ENCODE measurements at regions not wholly inside any gene's neighbourhood (a gene's known extent, or its start where the extent isn't known, plus 50 kb on each side); places are given as distances from the start of the nearest gene placed in this dataset.

- Mint-ChIP-seq H3K27ac (ENCODE audit: unreplicated experiment) (no peak overlapping the region), H3K27me3 (ENCODE audit: unreplicated experiment) (no peaks in the 10 kb centered on the region), H3K4me3 (ENCODE audit: unreplicated experiment) (no peak overlapping the region), H3K4me1 (ENCODE audit: low read depth, unreplicated experiment) (no peaks in the 10 kb centered on the region), H3K36me3 (ENCODE audit: unreplicated experiment) (no peaks in the 10 kb centered on the region), H3K9me3 (ENCODE audit: unreplicated experiment) (no peaks in the 10 kb centered on the region)
- no peak for DNase-seq
- TF ChIP-seq CTCF (IDR thresholded peaks at IDR 0.05; ENCODE audit: partially characterized antibody, unreplicated experiment): no peak
Measured at GRCh38 chr3:30331519-30331918, 274.9 kb upstream of the TGFBR2 start.

- Mint-ChIP-seq H3K27ac (ENCODE audit: unreplicated experiment) (no peak overlapping the region), H3K27me3 (ENCODE audit: unreplicated experiment) (no peaks in the 10 kb centered on the region), H3K4me1 (ENCODE audit: low read depth, unreplicated experiment) (no peaks in the 10 kb centered on the region)
Measured at GRCh38 chr3:30332196-30333021, 274.0 kb upstream of the TGFBR2 start.

GRCh38 chr3:30333143-30333542 is 273.3 kb upstream of the TGFBR2 start:
- no peak overlapping the region for H3K4me3 Mint-ChIP-seq (ENCODE audit: unreplicated experiment)
- no peak for TF ChIP-seq CTCF (IDR thresholded peaks at IDR 0.05; ENCODE audit: partially characterized antibody, unreplicated experiment)

More at GRCh38 chr3:30332196-30333021, 274.0 kb upstream of the TGFBR2 start:
- DNase-seq: no peak
- TF ChIP-seq CTCF (IDR thresholded peaks at IDR 0.05; ENCODE audit: partially characterized antibody, unreplicated experiment): no peak
- H3K9me3 Mint-ChIP-seq (ENCODE audit: unreplicated experiment): no peaks in the 10 kb centered on the region
- no peaks in the 10 kb centered on the region for H3K36me3 Mint-ChIP-seq (ENCODE audit: unreplicated experiment)
- H3K4me3 Mint-ChIP-seq (ENCODE audit: unreplicated experiment): no peak overlapping the region

GRCh38 chr3:30333903-30334302 is 272.5 kb upstream of the TGFBR2 start:
- H3K36me3 Mint-ChIP-seq (ENCODE audit: unreplicated experiment): no peaks in the 10 kb centered on the region
- no peaks in the 10 kb centered on the region for H3K4me1 Mint-ChIP-seq (ENCODE audit: low read depth, unreplicated experiment)
- H3K27ac Mint-ChIP-seq (ENCODE audit: unreplicated experiment): no peak overlapping the region
- no peaks in the 10 kb centered on the region for H3K27me3 Mint-ChIP-seq (ENCODE audit: unreplicated experiment)
- no peaks in the 10 kb centered on the region for H3K9me3 Mint-ChIP-seq (ENCODE audit: unreplicated experiment)
- no peak for DNase-seq
- no peak for TF ChIP-seq CTCF (IDR thresholded peaks at IDR 0.05; ENCODE audit: partially characterized antibody, unreplicated experiment)
- H3K4me3 Mint-ChIP-seq (ENCODE audit: unreplicated experiment): no peak overlapping the region

More at GRCh38 chr3:30333143-30333542, 273.3 kb upstream of the TGFBR2 start:
- Mint-ChIP-seq H3K9me3 (ENCODE audit: unreplicated experiment) (no peaks in the 10 kb centered on the region), H3K4me1 (ENCODE audit: low read depth, unreplicated experiment) (no peaks in the 10 kb centered on the region), H3K27me3 (ENCODE audit: unreplicated experiment) (no peaks in the 10 kb centered on the region), H3K36me3 (ENCODE audit: unreplicated experiment) (no peaks in the 10 kb centered on the region), H3K27ac (ENCODE audit: unreplicated experiment) (no peak overlapping the region)
- DNase-seq: no peak

- Mint-ChIP-seq H3K36me3 (ENCODE audit: unreplicated experiment) (no peaks in the 10 kb centered on the region), H3K27ac (ENCODE audit: unreplicated experiment) (peak overlapping the region; percentile 10), H3K9me3 (ENCODE audit: unreplicated experiment) (peaks cover 1% of the 10 kb centered on the region), H3K4me1 (ENCODE audit: low read depth, unreplicated experiment) (no peaks in the 10 kb centered on the region), H3K4me3 (ENCODE audit: unreplicated experiment) (no peak overlapping the region), H3K27me3 (ENCODE audit: unreplicated experiment) (no peaks in the 10 kb centered on the region)
- no peak for DNase-seq
- no peak for TF ChIP-seq CTCF (IDR thresholded peaks at IDR 0.05; ENCODE audit: partially characterized antibody, unreplicated experiment)
Measured at GRCh38 chr3:30340500-30340899, 265.9 kb upstream of the TGFBR2 start.
